Activated CD4-positive, alpha-beta memory T cell treated with anti-CD3 and anti-CD28 coated beads for 36 hours (primary cell): ENCODE measurements at regions not wholly inside any gene's neighbourhood (a gene's known extent, or its start where the extent isn't known, plus 50 kb on each side); places are given as distances from the start of the nearest gene placed in this dataset.
"Not testable (repeated sequence)": the region's sequence is repeated elsewhere in the genome, so short reads cannot be mapped to it uniquely, and the experiment has no call there.

Experiments used
- CTCF ChIA-PET: fragments of 350-600 bp; sonication (Branson Sonifier 250); formaldehyde crosslinking; loops from one replicate; lab custom pipeline; 2021; ENCODE audit warnings: antibody characterized with exemption, inconsistent platforms; lab: Charles Lee
- POLR2A ChIA-PET: fragments of 350-600 bp; sonication (Branson Sonifier 250); formaldehyde crosslinking; loops from one replicate; lab custom pipeline; 2021; ENCODE audit warnings: antibody characterized with exemption; lab: Charles Lee
- DNase-seq: peaks from one replicate; pipeline ENCODE4 v3.0.0-alpha.2; 2020
- H3K27ac Mint-ChIP-seq: one replicate; pipeline ENCODE4 v1.8.0; 2021; ENCODE audit warnings: mixed read lengths
- H3K27me3 Mint-ChIP-seq: one replicate; pipeline ENCODE4 v1.8.0; 2021; ENCODE audit warnings: mixed read lengths
- H3K36me3 Mint-ChIP-seq: one replicate; pipeline ENCODE4 v1.8.0; 2021; ENCODE audit warnings: mixed read lengths
- H3K4me1 Mint-ChIP-seq: one replicate; pipeline ENCODE4 v1.8.0; 2021; ENCODE audit warnings: low read depth, mixed read lengths
- H3K4me3 Mint-ChIP-seq: one replicate; pipeline ENCODE4 v1.8.0; 2021; ENCODE audit warnings: mild to moderate bottlenecking, mixed read lengths
- H3K9me3 Mint-ChIP-seq: one replicate; pipeline ENCODE4 v1.8.0; 2021; ENCODE audit warnings: mixed read lengths
- intact Hi-C: fragments of 100-400 bp; cut with micrococcal nuclease; formaldehyde crosslinking; loops from one replicate; pipeline ENCODE4 v1.15.1; 2023

GRCh38 chr17:16888413-16889087 lies 83.4 kb downstream of the TNFRSF13B start:
- Mint-ChIP-seq H3K4me1 (no peaks in the 10 kb centered on the region), H3K9me3 (no peaks in the 10 kb centered on the region), H3K27me3 (no peaks in the 10 kb centered on the region), H3K27ac (no peak overlapping the region), H3K4me3 (no peak overlapping the region), H3K36me3 (no peaks in the 10 kb centered on the region)
- POLR2A ChIA-PET: no interaction called here
- intact Hi-C loops: no loop called here
- DNase-seq: no peak
- CTCF ChIA-PET: interaction anchor here (1.2 kb wide), 1 partner anchor 104 kb away, joined by 3 read pairs; no protein-coding TSS in a partner anchor

GRCh38 chr17:16887523-16888095 lies 84.3 kb downstream of the TNFRSF13B start:
- ChIA-PET POLR2A (no interaction called here), CTCF (no interaction called here)
- Mint-ChIP-seq H3K9me3 (no peaks in the 10 kb centered on the region), H3K4me3 (no peak overlapping the region), H3K36me3 (no peaks in the 10 kb centered on the region), H3K27me3 (no peaks in the 10 kb centered on the region), H3K4me1 (no peaks in the 10 kb centered on the region), H3K27ac (no peak overlapping the region)
- DNase-seq: no peak
- intact Hi-C loops: no loop called here

- Mint-ChIP-seq H3K4me1 (no peaks in the 10 kb centered on the region), H3K36me3 (no peaks in the 10 kb centered on the region), H3K4me3 (no peak overlapping the region), H3K9me3 (no peaks in the 10 kb centered on the region), H3K27me3 (no peaks in the 10 kb centered on the region), H3K27ac (no peak overlapping the region)
- DNase-seq: peak; percentile 18
- ChIA-PET CTCF (no interaction called here), POLR2A (interaction anchor here (1.3 kb wide), 1 partner anchor 102 kb away, joined by 3 read pairs; no protein-coding TSS in a partner anchor)
- intact Hi-C loops: no loop called here
These were observed 85.1 kb downstream of the TNFRSF13B start for GRCh38 chr17:16886655-16887322.

GRCh38 chr17:16885204-16885603 lies 86.7 kb downstream of the TNFRSF13B start:
- H3K4me3 Mint-ChIP-seq, DNase-seq, intact Hi-C loops, H3K27ac Mint-ChIP-seq, H3K4me1 Mint-ChIP-seq, H3K36me3 Mint-ChIP-seq, CTCF ChIA-PET, POLR2A ChIA-PET, H3K9me3 Mint-ChIP-seq, H3K27me3 Mint-ChIP-seq: not testable (repeated sequence)

- H3K4me3 Mint-ChIP-seq, H3K27me3 Mint-ChIP-seq, H3K36me3 Mint-ChIP-seq, H3K27ac Mint-ChIP-seq, CTCF ChIA-PET, H3K4me1 Mint-ChIP-seq, intact Hi-C loops, H3K9me3 Mint-ChIP-seq, DNase-seq: not testable (repeated sequence)
- POLR2A ChIA-PET: interaction anchor here (0.6 kb wide), 1 partner anchor 14 kb away, joined by 4 read pairs; no protein-coding TSS in a partner anchor
These were observed 89.0 kb downstream of the TNFRSF13B start for GRCh38 chr17:16882926-16883265.

- ChIA-PET POLR2A (interaction anchor here (0.6 kb wide), 1 partner anchor 13 kb away, joined by 4 read pairs; no protein-coding TSS in a partner anchor), CTCF (no interaction called here)
- Mint-ChIP-seq H3K4me1 (no peaks in the 10 kb centered on the region), H3K27ac (no peak overlapping the region), H3K4me3 (no peak overlapping the region), H3K27me3 (no peaks in the 10 kb centered on the region), H3K9me3 (no peaks in the 10 kb centered on the region), H3K36me3 (no peaks in the 10 kb centered on the region)
- DNase-seq: no peak
- intact Hi-C loops: no loop called here
These were observed 89.5 kb downstream of the TNFRSF13B start for GRCh38 chr17:16882243-16882925.

GRCh38 chr17:16881239-16881924 lies 90.5 kb downstream of the TNFRSF13B start:
- Mint-ChIP-seq H3K36me3 (no peaks in the 10 kb centered on the region), H3K9me3 (no peaks in the 10 kb centered on the region), H3K4me1 (no peaks in the 10 kb centered on the region), H3K27me3 (no peaks in the 10 kb centered on the region), H3K4me3 (no peak overlapping the region), H3K27ac (no peak overlapping the region)
- DNase-seq: no peak
- CTCF ChIA-PET: no interaction called here
- POLR2A ChIA-PET: no interaction called here
- intact Hi-C loops: no loop called here

- H3K4me3 Mint-ChIP-seq: no peak overlapping the region
- CTCF ChIA-PET: no interaction called here
- intact Hi-C loops: no loop called here
These were observed 91.1 kb downstream of the TNFRSF13B start for GRCh38 chr17:16880843-16881230.

GRCh38 chr17:16880121-16880842 lies 91.6 kb downstream of the TNFRSF13B start:
- no peaks in the 10 kb centered on the region for H3K9me3 Mint-ChIP-seq
- no peaks in the 10 kb centered on the region for H3K27me3 Mint-ChIP-seq
- no peak overlapping the region for H3K4me3 Mint-ChIP-seq
- no peaks in the 10 kb centered on the region for H3K36me3 Mint-ChIP-seq
- ChIA-PET POLR2A (no interaction called here), CTCF (no interaction called here)
- DNase-seq: no peak
- no peaks in the 10 kb centered on the region for H3K4me1 Mint-ChIP-seq
- intact Hi-C loops: no loop called here
- H3K27ac Mint-ChIP-seq: no peak overlapping the region

More at GRCh38 chr17:16880843-16881230, 91.1 kb downstream of the TNFRSF13B start:
- H3K36me3 Mint-ChIP-seq: no peaks in the 10 kb centered on the region
- no peak overlapping the region for H3K27ac Mint-ChIP-seq
- no peaks in the 10 kb centered on the region for H3K27me3 Mint-ChIP-seq
- no peak for DNase-seq
- no peaks in the 10 kb centered on the region for H3K9me3 Mint-ChIP-seq
- H3K4me1 Mint-ChIP-seq: no peaks in the 10 kb centered on the region
- POLR2A ChIA-PET: no interaction called here

GRCh38 chr17:16879686-16880085 lies 92.2 kb downstream of the TNFRSF13B start:
- Mint-ChIP-seq H3K4me1 (no peaks in the 10 kb centered on the region), H3K9me3 (no peaks in the 10 kb centered on the region), H3K4me3 (no peak overlapping the region), H3K27me3 (no peaks in the 10 kb centered on the region), H3K36me3 (no peaks in the 10 kb centered on the region), H3K27ac (no peak overlapping the region)
- intact Hi-C loops: no loop called here
- POLR2A ChIA-PET: no interaction called here
- DNase-seq: no peak
- CTCF ChIA-PET: no interaction called here

GRCh38 chr17:16878606-16879005 lies 93.3 kb downstream of the TNFRSF13B start:
- no peak for DNase-seq
- no peaks in the 10 kb centered on the region for H3K36me3 Mint-ChIP-seq
- no peaks in the 10 kb centered on the region for H3K4me1 Mint-ChIP-seq
- no peaks in the 10 kb centered on the region for H3K9me3 Mint-ChIP-seq
- H3K27me3 Mint-ChIP-seq: no peaks in the 10 kb centered on the region
- CTCF ChIA-PET: no interaction called here
- H3K4me3 Mint-ChIP-seq: no peak overlapping the region
- intact Hi-C loops: no loop called here
- no peak overlapping the region for H3K27ac Mint-ChIP-seq
- POLR2A ChIA-PET: no interaction called here
